IPS DF 19.7 (cell line): ENCODE measurements at regions not wholly inside any gene's neighbourhood (a gene's known extent, or its start where the extent isn't known, plus 50 kb on each side); places are given as distances from the start of the nearest gene placed in this dataset.
"Not testable (repeated sequence)": the region's sequence is repeated elsewhere in the genome, so short reads cannot be mapped to it uniquely, and the experiment has no call there.

Experiments
- DNase-seq: peaks from one replicate; pipeline ENCODE4 v3.0.0-alpha.2; 2013; ENCODE audit warnings: low read depth, low spot score

DNA sequence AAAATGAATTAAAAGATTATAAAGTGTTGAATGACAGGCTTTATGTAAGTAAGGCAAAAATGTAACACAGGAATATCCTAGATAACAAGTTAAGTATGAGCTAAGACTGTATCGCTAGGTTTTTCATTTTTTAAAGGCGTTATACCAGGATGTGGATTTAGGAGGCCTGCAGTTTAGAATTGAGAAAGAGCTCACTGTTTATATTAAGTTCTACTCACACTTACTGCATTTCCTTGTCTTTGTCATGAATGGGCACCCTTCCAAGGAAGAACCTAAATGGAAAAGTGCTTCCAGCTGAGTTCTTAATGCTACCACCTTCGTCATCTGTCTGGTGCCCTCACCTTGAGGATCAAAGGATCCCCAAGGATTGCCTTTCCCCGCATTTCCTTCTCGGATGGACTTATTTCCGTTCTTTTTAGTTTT is 148.7 kb downstream of the SOX4 start:
- no peak for DNase-seq

DNA sequence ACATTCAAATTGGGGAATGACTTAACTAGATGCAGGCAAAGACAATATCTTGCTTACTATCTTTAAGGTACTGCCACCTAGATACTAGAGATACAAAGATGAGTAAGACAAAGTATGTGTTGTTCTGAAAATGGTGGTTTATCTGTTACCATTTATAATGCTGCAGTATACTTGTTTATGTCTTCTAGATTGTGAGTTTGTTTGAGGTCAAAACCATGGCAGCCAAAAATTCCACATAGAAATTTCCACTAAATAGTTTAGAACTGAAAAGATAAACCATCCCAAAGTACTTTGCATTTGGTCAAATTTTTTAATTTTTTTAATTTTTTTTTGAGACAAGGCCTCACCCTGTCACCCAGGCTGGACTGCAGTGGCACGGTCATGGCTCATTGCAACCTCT is 150.8 kb downstream of the SOX4 start:
- DNase-seq = no peak

DNA sequence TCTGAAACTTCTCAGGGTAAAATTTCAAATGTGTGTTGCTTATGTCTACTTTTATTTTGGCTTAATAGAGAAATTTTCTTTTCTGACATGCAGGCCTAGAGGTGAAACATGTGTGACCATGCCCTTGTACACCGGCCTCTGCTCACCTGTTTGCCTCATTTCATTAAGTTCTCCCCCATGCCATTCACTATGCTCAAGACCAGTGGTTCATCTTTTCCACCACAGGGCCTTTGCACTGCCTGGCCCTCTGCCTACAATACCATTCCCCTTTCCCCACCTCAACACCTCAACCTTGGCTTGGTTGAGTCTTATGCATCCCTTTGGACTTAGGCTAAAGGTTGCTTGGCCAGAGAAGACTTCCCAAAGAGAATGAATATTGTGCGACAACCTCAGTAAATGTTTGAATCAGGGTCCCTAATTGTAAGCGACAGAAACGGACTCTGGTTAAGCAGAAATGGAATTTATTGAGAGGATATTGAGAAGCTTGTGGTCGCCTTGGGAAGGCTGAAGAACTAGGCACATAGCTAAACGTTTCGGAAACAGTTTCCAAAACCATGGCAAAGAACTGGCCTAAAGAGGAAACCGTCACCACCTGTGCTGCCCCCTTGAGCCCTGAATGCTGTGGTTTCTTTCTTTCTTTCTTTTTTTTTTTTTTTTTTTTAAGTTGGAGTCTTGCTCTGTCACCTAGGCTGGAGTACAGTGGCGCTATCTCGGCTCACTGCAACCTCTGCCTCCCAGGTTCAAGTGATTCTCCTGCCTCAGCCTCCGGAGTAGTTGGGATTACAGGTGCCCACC is 152.2 kb downstream of the SOX4 start:
- no peak for DNase-seq

DNA sequence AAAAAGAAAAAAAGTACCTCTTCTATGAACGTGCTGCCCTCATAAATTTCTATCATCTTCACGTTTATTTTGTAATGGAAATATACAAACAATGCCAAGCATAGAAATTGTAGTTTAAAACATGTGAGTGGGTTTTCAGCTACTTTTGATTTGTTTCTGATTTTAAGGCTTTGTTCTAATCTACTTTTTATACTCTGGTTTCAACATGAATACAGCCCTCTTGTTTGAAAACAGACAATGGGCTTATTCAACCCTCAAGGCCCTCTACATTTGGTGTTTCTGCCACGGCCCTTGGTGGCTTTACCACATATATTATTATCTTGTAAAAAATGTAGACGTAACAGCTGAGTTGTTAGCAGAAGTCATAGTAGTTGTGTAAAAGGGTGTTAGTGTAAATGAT is 153.9 kb downstream of the SOX4 start:
- DNase-seq = no peak

DNA sequence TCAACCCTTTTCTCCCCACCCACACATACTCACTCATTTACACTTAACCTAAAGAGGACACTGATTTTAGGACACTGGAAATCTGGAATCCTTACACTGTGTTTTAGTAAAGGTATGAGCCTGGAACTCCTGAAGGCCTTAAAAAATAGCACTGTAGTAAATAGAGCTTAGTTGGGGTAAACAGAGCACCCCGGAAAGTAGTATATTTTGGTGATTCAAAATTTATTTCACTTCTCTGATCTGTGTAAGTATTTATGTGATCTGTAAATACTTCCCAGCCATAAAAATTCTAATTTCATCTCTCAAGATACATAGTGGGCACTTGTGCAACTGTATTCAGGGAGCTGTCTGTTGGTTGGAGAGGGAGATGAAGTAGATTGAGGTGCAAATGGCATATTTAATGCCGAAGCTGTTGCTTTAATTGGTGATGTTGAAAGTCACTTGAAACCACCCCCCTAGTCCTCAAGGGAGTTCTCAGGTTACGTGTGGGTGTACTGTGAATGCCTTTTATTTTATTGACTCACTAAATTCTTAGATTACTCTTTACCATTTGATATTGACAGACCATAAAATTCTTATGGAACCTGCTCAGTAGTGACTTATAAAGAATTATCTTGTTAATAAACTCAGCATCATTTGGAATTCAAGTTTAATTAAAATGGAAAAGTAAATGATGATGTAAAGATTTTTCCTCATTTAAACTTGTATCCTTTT is 154.9 kb downstream of the SOX4 start:
- no peak for DNase-seq

DNA sequence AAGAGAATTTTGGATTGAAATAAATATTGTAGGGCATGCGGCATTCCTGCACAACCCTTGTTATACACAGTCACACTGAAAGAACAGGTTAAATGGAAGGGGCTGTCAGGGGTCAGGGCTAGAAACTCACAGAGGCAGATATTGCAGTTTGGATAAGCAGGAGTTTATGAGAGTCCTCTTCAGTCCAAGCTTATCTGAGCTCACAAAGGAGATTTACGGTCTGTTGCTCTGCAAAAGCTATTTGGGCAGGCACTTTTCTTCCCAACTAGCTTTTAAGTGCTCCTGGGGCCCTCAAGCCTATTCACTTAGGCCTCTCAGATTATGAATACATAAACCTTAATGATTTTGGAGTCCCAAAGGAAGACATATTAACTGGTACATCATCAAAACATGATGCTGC is 156.2 kb downstream of the SOX4 start:
- no peak for DNase-seq

DNA sequence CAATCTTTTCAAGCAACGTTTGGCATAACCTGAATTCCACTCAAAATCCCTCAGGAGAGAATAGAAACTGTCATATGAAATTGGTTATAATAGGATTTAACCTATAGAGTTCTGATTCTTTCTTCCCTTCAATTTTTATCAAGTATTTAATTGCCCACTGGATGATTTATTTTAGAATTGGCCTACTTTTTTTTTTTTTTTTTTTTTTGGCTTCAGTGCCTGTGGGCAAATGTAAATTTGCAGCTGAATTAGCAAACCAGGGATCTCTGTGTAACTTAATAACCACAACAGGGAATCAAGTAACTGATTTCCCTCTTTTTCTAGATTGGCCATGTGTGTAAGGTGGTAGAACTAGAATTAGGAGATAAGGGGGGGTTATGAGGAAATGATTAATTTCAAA is 157.0 kb downstream of the SOX4 start:
- no peak for DNase-seq

DNA sequence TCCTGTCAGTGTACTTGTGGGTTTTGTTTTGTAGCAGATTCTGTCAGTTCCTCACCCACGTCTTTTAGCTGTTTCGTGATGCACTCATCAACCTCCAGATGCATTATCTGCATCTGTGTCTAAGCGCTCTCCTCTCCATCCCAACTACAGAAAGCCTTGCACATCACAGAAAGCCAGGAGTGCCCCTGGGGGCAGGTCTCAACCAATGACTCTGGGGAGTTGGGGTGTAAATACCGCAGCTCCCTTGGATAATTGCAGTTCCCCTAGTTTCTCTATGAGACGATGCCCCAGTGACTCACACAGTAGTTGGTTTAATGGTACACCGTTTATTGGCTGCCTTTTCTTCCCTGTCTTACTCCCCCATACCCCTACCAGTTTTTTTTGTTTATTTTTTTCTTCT is 158.1 kb downstream of the SOX4 start:
- DNase-seq = no peak

DNA sequence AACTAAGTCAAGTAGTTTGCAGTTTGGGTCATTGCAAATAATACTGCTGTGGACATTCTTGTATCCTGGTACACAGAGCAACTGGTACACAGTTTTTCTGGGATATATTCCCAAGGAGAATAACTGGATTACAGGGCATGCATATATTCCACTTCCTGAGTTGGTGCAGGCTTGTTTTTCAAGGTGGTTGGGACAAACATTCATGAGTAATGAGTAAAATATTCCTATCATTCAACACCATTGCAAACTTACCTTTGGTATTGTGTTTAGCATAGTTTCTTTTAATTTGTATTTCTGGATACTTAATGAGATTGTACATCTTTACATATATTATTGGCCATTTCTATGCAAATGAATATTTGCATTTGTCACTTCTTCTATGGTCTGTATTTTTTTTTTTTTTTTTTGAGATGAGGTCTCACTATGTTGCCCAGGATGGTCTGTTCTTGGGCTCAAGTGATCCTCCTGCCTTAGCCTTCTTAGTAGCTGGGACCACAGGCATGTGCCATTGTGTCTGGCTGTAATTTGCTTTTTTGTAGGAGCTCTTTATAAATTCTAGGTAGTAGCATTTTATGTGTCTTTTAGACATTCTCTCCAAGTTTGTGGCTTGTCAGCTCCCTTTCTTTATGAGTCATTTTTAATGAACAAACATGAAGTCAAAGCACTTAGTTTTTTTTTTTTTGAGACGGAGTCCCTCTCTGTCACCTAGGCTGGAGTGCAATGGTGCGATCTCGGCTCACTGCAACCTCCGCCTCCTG is 158.7 kb downstream of the SOX4 start:
- DNase-seq = no peak

DNA sequence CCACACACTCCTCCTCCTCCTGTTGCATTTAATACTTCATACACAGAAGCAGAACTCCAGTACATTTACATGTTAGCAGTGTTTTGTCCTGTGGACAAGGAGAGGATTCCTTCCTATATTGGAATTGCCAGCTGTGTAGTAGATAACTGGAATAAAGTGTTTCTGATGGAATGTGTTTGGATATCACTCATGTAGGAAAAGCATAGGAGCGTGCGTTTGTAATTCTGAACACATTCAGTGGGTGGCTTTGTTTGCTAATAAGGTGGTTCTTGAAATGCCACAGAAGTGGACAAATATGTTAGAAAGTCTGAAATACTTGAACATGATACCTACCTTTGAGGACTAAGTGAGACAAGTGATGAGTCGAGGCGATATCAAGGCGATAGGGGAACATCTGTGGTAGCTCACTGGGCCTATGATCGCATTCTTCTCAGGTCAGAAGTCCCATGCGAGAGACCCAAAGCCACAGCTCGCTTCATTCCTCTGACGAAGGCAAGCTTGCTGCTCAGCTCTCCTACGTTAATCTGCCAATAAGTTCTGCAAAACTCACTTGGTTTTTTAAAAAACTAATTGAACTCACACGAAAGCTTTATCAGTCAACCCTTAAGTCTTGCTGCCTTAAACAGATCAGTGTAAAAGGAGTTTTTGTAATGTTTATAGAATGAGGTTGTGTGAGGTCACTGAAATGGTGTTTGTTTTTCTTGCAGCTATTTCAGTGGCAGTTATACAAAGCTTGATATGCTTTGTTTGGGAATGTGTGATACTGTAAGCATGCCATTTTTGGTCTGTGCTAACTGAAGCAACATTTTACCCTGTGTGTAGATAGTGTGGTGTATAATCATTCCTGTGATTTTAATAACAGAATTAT is 159.9 kb downstream of the SOX4 start:
- DNase-seq = no peak

DNA sequence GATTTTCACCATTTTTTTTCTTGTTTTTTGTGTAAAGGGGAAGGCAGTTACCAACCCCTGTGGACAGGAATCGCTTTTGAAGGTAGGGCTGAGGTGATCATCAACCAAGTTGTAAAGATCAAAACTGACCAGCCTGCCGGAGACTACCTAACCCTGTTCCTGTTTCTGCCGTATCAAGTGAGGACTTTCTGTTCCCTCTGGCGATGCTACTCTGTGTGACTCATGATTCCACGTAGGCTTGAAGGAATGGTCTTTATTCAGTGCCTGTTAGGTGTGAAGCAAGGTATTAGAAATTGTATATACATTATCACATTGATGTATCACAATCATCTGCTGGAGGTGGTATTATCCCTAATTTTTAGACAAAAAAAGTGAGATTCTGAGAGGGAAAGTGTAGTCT is 161.3 kb downstream of the SOX4 start:
- no peak for DNase-seq

DNA sequence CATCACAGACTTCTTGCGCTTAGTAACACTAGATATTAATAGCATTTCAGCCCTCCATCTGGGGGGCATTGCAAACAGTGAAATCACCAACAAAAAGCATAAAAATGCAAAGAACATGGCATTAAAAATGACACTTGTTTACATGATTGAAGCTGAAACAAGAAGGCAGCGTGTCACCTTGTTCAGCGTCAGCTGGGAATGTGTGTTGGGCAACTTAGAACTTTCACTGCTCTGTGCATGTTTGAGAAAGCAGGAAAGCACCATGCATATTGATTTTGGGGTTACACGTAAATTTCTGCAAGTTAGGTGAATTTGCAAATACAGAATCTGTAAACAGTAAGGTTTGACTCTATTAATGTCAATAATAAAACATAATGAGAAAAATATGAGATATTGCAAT is 162.9 kb downstream of the SOX4 start:
- DNase-seq = no peak

DNA sequence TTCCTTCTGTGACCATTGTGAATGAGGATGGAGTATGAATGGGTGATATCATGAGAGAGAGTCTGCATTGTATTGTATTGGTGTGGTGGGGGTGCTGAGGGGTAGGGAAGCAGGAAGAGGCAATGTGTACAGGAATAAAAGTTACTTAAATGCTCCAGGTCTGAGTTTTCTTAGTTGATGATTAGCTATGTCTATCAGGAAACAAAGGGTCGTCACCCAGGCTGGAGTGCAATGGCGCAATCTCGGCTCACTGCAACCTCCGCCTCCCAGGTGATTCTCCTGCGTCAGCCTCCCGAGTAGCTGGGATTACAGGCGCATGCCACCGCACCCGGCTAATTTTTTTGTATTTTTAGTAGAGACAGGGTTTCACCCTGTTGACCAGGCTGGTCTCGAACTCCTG is 163.8 kb downstream of the SOX4 start:
- DNase-seq = not testable (repeated sequence)

DNA sequence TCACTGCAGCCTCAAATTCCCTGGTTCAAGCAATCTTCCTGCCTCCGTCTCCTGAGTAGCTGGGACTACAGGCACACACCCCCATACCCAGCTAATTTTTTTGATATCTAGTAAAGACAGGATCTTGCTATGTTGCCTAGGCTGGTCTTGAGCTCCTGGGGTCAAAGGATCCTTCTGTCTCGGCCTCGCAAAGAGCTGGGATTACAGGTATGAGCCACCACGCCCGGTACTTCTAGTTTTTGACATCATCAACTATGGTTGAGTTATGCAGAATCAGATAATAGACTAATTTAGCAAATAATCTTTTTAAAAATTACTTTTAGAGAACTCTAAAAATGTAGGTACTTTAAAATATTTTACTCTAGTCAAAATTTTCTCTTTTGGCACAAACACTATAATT is 166.2 kb downstream of the SOX4 start:
- DNase-seq = no peak

DNA sequence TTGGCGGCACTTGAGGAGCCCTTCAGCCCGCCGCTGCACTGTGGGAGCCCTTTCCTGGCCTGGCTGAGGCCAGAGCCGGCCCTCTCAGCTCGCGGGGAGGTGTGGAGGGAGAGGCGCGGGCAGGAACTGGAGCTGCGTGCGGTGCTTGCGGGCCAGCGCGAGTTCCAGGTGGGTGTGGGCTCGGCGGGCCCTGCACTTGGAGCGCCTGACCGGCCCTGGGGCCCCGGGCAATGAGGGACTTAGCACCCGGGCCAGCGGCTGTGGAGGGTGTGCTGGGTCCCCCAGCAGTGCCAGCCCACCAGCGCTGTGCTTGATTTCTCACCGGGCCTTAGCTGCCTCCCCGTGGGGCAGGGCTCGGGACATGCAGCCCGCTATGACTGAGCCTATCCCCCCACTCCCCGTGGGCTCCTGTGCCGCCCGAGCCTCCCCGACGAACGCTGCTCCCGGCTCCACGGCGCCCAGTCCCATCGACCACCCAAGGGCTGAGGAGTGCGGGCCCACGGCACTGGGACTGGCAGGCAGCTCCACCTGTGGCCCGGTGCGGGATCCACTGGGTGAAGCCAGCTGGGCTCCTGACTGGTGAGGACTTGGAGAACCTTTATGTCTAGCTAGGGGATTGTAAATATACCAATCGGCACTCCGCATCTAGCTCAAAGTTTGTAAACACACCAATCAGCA is 167.6 kb downstream of the SOX4 start:
- not testable (repeated sequence) for DNase-seq

DNA sequence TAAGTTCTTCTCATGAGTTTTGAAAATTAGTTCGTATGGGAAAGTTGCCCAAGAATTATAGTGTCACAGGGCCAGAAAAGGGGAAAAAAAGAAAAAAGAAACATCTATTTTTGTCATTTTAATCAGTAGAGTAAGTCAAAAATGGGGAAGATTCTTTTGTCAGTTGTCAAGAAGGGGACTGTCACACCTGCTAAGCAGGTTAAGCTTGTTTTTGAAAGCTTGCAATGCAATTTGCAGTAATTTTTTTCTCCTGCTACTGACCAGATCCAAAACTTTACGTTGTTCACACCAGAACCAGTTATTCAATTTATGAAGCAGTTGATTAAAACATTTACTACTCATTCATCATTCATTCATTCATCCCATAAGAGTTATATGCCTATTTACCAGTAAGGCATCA is 171.4 kb downstream of the SOX4 start:
- DNase-seq = no peak

DNA sequence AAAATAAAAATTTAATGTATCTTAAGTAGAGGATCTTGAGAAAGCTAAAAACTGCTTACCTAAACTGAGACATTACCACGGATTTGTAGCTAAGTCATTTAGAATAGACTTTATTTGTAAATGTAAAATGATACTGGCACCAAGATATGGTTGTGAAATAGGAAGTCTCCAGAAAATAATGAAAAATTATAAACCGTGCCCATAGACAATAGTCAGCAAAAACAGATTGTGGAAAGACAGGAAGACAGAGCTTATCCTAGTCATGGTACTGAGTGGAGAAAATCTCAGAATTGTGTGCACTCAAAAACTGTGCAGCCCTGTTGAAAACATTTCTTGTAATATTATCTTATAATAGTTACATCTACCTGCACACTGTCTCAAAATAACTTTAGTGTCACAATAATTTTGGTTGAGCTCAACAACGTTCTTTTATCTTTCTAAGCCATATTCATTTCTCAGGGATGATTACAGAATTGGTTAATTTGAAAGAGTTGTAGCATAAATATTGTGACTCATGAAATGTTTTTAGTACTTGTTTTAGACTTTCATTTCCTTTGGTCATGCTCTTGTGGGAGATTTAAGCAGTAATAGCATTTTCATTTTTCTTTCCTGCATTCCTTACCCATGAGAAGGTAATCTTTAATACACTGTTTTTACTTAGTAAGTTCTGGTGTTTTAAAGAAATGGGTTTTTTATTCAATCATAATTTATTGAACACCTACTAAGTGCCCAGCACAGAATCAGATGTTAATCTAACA is 174.5 kb downstream of the SOX4 start:
- no peak for DNase-seq

DNA sequence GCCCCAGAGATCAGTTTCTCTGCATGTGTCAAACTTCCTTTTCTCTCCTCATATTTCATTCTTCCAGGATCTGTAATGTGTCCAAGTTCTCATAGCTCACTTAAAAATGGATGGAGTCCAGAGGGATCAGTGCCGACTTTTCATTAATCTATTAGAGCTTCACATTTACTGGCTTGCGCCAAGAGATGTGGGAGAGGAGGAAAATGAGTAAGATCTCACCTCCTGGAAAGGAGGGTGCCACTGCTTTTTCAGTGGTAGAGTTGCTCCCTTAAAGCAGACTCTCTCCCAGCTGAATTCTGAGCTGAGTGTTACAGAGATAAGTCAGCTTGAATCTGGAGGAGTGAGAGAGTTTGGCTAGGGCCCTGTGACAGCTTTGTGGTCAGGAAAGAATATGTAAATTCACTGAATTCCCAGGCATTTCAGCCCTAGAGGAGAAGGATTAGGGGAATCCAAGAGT is 175.9 kb downstream of the SOX4 start:
- DNase-seq = peak; percentile 67

DNA sequence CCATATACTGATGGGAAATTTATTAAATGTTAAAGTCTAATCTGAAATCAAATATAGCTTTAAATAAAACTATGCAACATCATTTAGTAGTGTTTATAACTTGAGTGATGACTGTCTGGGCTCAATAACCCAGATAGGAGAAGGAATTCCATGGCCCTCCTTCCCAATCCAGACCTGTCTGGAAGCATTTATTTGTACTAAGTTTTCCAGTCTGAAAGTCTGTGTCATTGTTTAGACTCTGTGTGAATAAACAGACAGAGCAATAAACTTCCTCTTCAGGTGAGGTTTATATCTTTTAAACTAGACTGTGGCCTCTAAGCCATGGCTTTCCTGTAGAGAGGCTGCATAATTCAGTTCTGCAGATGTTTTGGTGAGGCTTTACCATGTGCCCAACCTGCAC is 176.4 kb downstream of the SOX4 start:
- DNase-seq = no peak

DNA sequence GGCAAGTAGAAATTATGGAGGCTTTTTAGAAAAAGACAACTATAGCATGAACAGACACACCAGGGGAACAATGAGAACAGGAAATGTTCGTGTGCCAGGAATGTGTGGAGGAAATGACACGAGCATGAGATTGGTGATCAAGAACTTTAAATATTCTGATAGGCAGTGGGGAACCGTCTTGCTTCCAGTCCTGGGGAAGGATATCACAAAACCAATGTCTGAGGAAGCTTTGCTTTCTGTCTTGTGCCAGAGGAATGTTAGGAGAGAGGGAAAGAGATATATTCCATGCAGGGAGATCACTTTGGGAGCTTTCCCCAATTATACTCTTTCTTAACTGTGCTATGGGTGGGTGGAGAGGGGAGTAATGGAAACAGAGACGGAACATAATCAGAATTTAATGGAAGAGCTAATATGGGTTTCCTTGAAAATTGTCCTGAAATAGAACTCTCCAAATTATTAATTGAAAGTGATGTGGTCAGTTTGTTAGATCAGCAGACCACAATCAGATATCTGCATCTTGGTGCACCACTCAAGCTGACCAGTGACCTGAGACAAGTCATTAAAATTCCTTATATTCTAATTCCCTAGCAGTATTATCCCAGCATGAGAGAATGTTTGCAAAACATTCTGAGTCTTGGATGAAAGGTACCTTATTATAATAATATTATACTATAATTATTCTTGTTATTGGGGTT is 178.2 kb downstream of the SOX4 start:
- no peak for DNase-seq
